ENCODE measurements at regions not wholly inside any gene's neighbourhood (a gene's known extent, or its start where the extent isn't known, plus 50 kb on each side); places are given as distances from the start of the nearest gene placed in this dataset.

DNA sequence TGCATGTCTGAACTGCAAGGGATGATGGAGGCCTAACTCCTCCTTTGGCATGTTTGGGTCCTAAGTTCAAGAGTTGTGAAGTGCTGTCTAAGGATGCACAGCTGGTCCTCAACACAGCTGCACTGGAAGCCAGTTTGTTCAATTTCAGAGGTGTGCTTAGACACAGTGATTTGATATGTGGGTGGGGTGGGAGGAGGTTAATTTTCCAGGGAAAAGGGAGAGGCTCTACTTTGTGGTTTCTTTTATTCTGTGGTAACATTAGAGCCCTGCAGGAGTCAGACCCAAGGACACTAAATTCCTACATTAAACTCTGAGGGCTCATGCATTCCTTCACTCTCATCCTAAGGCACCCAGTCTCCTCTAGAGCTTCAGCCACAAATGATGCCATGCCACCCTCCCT, 188.4 kb upstream of the MAST4 start:
- peaks cover 0 to 8% of the 10 kb centered on the region in 2 experiments; a peak in 1 of 4 replicates for H3K9me3 ChIP-seq (ENCODE audit: insufficient read depth in 2 of 2, low read depth in 1 of 2, low read length in 1 of 2)
- H3K4me3 ChIP-seq (ENCODE audit: extremely low read depth in 1 of 4, insufficient read depth in 2 of 4, low read depth in 3 of 4, low read length in 4 of 4): no peak overlapping the region
- no peak overlapping the region for H3K23ac ChIP-seq (ENCODE audit: insufficient read length)
- no peaks in the 10 kb centered on the region for H3K79me2 ChIP-seq (ENCODE audit: control insufficient read depth in 1 of 2, insufficient read depth in 2 of 2, low read length in 2 of 2)
- H2AK5ac ChIP-seq (ENCODE audit: low read depth, low read length): no peak overlapping the region
- CTCF ChIA-PET (ENCODE audit: partially characterized antibody): interaction anchor here (0.9 to 1.6 kb wide), 4 partner anchors 9 to 15 kb away, joined by 3 to 6 read pairs (median 4); no protein-coding TSS in a partner anchor
- H3K79me1 ChIP-seq (ENCODE audit: low read depth, low read length): no peaks in the 10 kb centered on the region
- POLR2A ChIA-PET (ENCODE audit: partially characterized antibody): no interaction called here
- H2BK12ac ChIP-seq (ENCODE audit: low read depth, low read length): no peak overlapping the region
- H2AFZ ChIP-seq (ENCODE audit: low read length): no peak overlapping the region
- H3K18ac ChIP-seq (ENCODE audit: extremely low read depth, low read length): no peak overlapping the region
- TF ChIP-seq MAX (IDR thresholded peaks at IDR 0.05): no peak
- no peak overlapping the region for H2BK20ac ChIP-seq (ENCODE audit: low read length)
- H2BK120ac ChIP-seq (replicated peaks; ENCODE audit: low read depth, low read length): no peak overlapping the region
- H3K27ac ChIP-seq (ENCODE audit: low read depth, low read length): no peak overlapping the region
- no peak overlapping the region for H3K56ac ChIP-seq (replicated peaks; ENCODE audit: insufficient read length, low read depth, low read length)
- no peak overlapping the region for H2BK5ac ChIP-seq (ENCODE audit: low read depth, low read length)
- H3K36me3 ChIP-seq (ENCODE audit: control insufficient read depth in 2 of 4, insufficient read depth in 4 of 4, low read length in 3 of 4): no peaks in the 10 kb centered on the region
- no peak overlapping the region for H4K91ac ChIP-seq (replicated peaks; ENCODE audit: insufficient read length, low read length)
- no peaks in the 10 kb centered on the region for H3K27me3 ChIP-seq (replicated peaks in 1 of 4; ENCODE audit: control insufficient read depth in 3 of 4, extremely low read depth in 1 of 4, insufficient read depth in 3 of 4, low read length in 3 of 4)
- no peak overlapping the region for H3K14ac ChIP-seq (ENCODE audit: insufficient read length)
- DNase-seq (ENCODE audit: low read depth in 1 of 2, low spot score in 2 of 2): no peak
- FAIRE-seq: no peak
- no peaks in the 10 kb centered on the region for H3K4me1 ChIP-seq (replicated peaks in 1 of 4; ENCODE audit: control insufficient read depth in 3 of 4, insufficient read depth in 4 of 4, low read length in 3 of 4)
- H3K9ac ChIP-seq (replicated peaks in 1 of 4; ENCODE audit: extremely low read depth in 1 of 4, low read depth in 3 of 4, low read length in 3 of 4): no peak overlapping the region
- H3K23me2 ChIP-seq (ENCODE audit: low read depth, low read length): no peaks in the 10 kb centered on the region
- H4K5ac ChIP-seq (ENCODE audit: insufficient read length, low read depth, low read length): no peak overlapping the region
- H2BK15ac ChIP-seq (ENCODE audit: low read length): no peak overlapping the region
- H3K4ac ChIP-seq (replicated peaks; ENCODE audit: insufficient read length, low read depth, low read length): no peak overlapping the region
- no peak overlapping the region for H4K8ac ChIP-seq (ENCODE audit: extremely low read depth, insufficient read depth, low read length)
- no peak overlapping the region for H3K4me2 ChIP-seq (ENCODE audit: insufficient read depth in 1 of 2, low read depth in 2 of 2, low read length in 2 of 2)
- H4K20me1 ChIP-seq (replicated peaks in 1 of 2; ENCODE audit: control insufficient read depth in 1 of 2, insufficient read depth in 2 of 2, low read length in 2 of 2): no peaks in the 10 kb centered on the region
